Natural killer cell (primary cell): ENCODE measurements at regions not wholly inside any gene's neighbourhood (a gene's known extent, or its start where the extent isn't known, plus 50 kb on each side); places are given as distances from the start of the nearest gene placed in this dataset.

Experiments used
- ATAC-seq, 3 donors: fragments of 150-1000 bp in 2 of 3; fragments of 200-7000 bp in 1 of 3; cut with Tn5 transposase; 1 replicate in 1 of 3; 2 replicates in 2 of 3; pipeline ENCODE4 v1.10.0; 2021; ENCODE audit warnings: mild to moderate bottlenecking in 2 of 3, moderate library complexity in 2 of 3
- DNase-seq, 2 donors: peaks; one replicate each; pipeline versions ENCODE4 v3.0.0 to v3.0.0-alpha.2; 2013 to 2021; ENCODE audit warnings: mixed read lengths in 1 of 2
- H3K27ac ChIP-seq: one replicate; pipeline ENCODE4 v1.5.1; 2013; ENCODE audit warnings: mild to moderate bottlenecking, low read length
- H3K27me3 ChIP-seq: one replicate; pipeline ENCODE4 v1.6.1; 2013; ENCODE audit warnings: low read length; ENCODE audit not compliant: control insufficient read depth, insufficient read depth
- H3K36me3 ChIP-seq: one replicate; pipeline ENCODE4 v1.6.1; 2013; ENCODE audit warnings: low read length; ENCODE audit not compliant: control insufficient read depth, insufficient read depth
- H3K4me1 ChIP-seq: one replicate; pipeline ENCODE4 v1.6.1; 2013; ENCODE audit warnings: low read length; ENCODE audit not compliant: control insufficient read depth, insufficient read depth
- H3K4me3 ChIP-seq: one replicate; pipeline ENCODE4 v1.5.1; 2013; ENCODE audit warnings: low read length
- H3K9me3 ChIP-seq: one replicate; pipeline ENCODE4 v1.6.1; 2013; ENCODE audit warnings: low read length; ENCODE audit not compliant: control insufficient read depth, insufficient read depth
- H3K27ac Mint-ChIP-seq, 2 donors: one replicate each; pipeline ENCODE4 v1.8.0; 2022; ENCODE audit warnings: mild to moderate bottlenecking in 2 of 2, mixed read lengths in 2 of 2, moderate library complexity in 1 of 2
- H3K27me3 Mint-ChIP-seq, 2 donors: one replicate each; pipeline ENCODE4 v1.8.0; 2022; ENCODE audit warnings: low read depth in 2 of 2, mixed read lengths in 2 of 2
- H3K36me3 Mint-ChIP-seq: one replicate; pipeline ENCODE4 v1.8.0; 2022; ENCODE audit warnings: mixed read lengths
- H3K4me1 Mint-ChIP-seq, 2 donors: one replicate each; pipeline ENCODE4 v1.8.0; 2022; ENCODE audit warnings: mixed read lengths in 2 of 2
- H3K4me3 Mint-ChIP-seq: one replicate; pipeline ENCODE4 v1.8.0; 2022; ENCODE audit warnings: mild to moderate bottlenecking, moderate library complexity, mixed read lengths
- H3K9me3 Mint-ChIP-seq, 2 donors: one replicate each; pipeline ENCODE4 v1.8.0; 2022; ENCODE audit warnings: mixed read lengths in 2 of 2
- CTCF ChIP-seq: fragments of 200-600 bp; IDR thresholded peaks from one replicate; pipeline ENCODE4 v1.8.0; 2022; ENCODE audit warnings: antibody characterized with exemption
- WGBS: methylation state at CpG from one replicate; pipeline ENCODE4 v1.1.7; 2013; ENCODE audit warnings: missing lambda C conversion rate; ENCODE audit not compliant: insufficient coverage; 5-methylcytosine and 5-hydroxymethylcytosine counted together
- intact Hi-C: fragments of 100-400 bp; cut with micrococcal nuclease; formaldehyde crosslinking; loops from one replicate; pipeline ENCODE4 v1.14.2; 2022

GRCh38 chr3:166324401-166324800 lies 487.2 kb upstream of the BCHE start:
- TF ChIP-seq CTCF: no peak
- H3K27me3 Mint-ChIP-seq: no peaks in the 10 kb centered on the region
- DNase-seq (no peak), ATAC-seq (no peak)
- H3K4me1 ChIP-seq: no peaks in the 10 kb centered on the region
- H3K27ac ChIP-seq: no peak overlapping the region
- H3K9me3 Mint-ChIP-seq: peaks cover 12 to 17% of the 10 kb centered on the region in 2 donors
- no peaks in the 10 kb centered on the region for H3K36me3 ChIP-seq
- WGBS: 90% methylated on average over 4 of the region's 5 CpGs
- H3K9me3 ChIP-seq: no peaks in the 10 kb centered on the region
- intact Hi-C loops: no loop called here
- no peaks in the 10 kb centered on the region for H3K27me3 ChIP-seq
- H3K4me3 Mint-ChIP-seq: no peak overlapping the region
- H3K36me3 Mint-ChIP-seq: no peaks in the 10 kb centered on the region
- no peaks in the 10 kb centered on the region for H3K4me1 Mint-ChIP-seq
- no peak overlapping the region for H3K27ac Mint-ChIP-seq
- H3K4me3 ChIP-seq: no peak overlapping the region

DNA sequence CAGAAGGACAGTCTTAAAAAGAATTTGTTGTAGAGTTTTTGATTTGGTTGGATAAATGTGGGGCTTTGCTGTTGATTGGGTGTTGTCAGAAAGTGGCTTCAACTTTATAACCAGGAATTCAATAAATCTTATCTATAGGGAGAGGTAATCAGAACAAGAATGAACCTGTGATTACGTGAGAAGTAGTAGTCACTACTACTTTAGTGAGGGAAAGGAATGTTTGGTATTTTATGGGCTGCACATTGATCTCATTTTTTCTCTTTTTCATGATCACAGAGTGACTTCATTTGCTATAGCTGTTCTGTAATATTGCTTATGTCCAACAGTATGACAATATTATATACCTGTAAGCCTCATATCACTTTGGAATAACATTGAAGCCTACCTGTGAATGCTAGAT lies 485.2 kb upstream of the BCHE start:
- H3K9me3 ChIP-seq: peaks cover 8% of the 10 kb centered on the region
- Mint-ChIP-seq H3K36me3 (no peaks in the 10 kb centered on the region), H3K4me3 (no peak overlapping the region), H3K27me3 (no peaks in the 10 kb centered on the region), H3K27ac (no peak overlapping the region), H3K4me1 (no peaks in the 10 kb centered on the region), H3K9me3 (peaks cover 7 to 11% of the 10 kb centered on the region in 2 donors)
- no peaks in the 10 kb centered on the region for H3K27me3 ChIP-seq
- no peaks in the 10 kb centered on the region for H3K4me1 ChIP-seq
- intact Hi-C loops: no loop called here
- no peak for TF ChIP-seq CTCF
- ATAC-seq (no peak), DNase-seq (no peak)
- H3K27ac ChIP-seq: no peak overlapping the region
- no CpG with 5 or more reads among the region's 1 CpG for WGBS
- H3K36me3 ChIP-seq: no peaks in the 10 kb centered on the region
- H3K4me3 ChIP-seq: no peak overlapping the region

DNA sequence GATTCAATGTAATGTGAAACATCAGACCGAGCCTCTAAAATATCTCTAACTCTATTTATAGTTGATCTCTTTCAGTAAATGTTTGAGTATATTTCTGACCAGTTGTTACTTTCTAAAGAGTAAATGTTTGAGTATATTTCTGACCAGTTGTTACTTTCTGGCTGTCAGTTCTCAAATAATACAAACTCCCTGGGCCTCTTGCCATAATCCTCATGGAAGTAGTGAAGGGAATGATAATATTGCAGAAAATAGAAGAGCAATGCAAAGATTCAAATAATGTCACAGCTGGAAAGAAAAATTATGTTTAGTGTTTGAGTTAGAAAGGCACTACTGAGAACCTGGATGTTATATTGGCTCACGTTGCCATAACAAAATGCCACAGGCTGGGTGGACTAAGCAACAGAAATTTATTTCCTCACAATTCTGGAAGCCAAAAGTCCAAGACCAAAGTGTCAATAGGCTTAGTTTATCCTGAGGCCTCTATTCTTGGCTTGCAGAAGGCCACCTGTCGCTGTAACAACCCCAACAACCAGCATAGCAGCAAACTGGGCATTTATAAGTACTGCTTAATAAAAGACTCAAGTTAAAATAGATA lies 470.6 kb upstream of the BCHE start:
- DNase-seq (no peak), ATAC-seq (no peak)
- H3K36me3 ChIP-seq: no peaks in the 10 kb centered on the region
- no peaks in the 10 kb centered on the region for H3K27me3 Mint-ChIP-seq
- no peaks in the 10 kb centered on the region for H3K4me1 ChIP-seq
- WGBS: 61% methylated on average over 2 of the region's 3 CpGs
- intact Hi-C loops: no loop called here
- H3K4me3 ChIP-seq: no peak overlapping the region
- no peaks in the 10 kb centered on the region for H3K27me3 ChIP-seq
- no peak overlapping the region for H3K27ac Mint-ChIP-seq
- no peaks in the 10 kb centered on the region for H3K4me1 Mint-ChIP-seq
- no peak for TF ChIP-seq CTCF
- H3K36me3 Mint-ChIP-seq: peaks cover 6% of the 10 kb centered on the region
- H3K9me3 ChIP-seq: peaks cover 6% of the 10 kb centered on the region
- no peak overlapping the region for H3K4me3 Mint-ChIP-seq
- H3K27ac ChIP-seq: no peak overlapping the region
- peaks cover 4 to 18% of the 10 kb centered on the region in 2 donors for H3K9me3 Mint-ChIP-seq

GRCh38 chr3:166304584-166304983 lies 467.4 kb upstream of the BCHE start:
- Mint-ChIP-seq H3K4me3 (no peak overlapping the region), H3K27ac (no peak overlapping the region), H3K36me3 (peaks cover 2% of the 10 kb centered on the region), H3K9me3 (peaks cover 10 to 20% of the 10 kb centered on the region in 2 donors), H3K27me3 (no peaks in the 10 kb centered on the region), H3K4me1 (no peaks in the 10 kb centered on the region)
- H3K27me3 ChIP-seq: no peaks in the 10 kb centered on the region
- 82% methylated on average over 4 of the region's 4 CpGs for WGBS
- H3K27ac ChIP-seq: no peak overlapping the region
- H3K9me3 ChIP-seq: peaks cover 6% of the 10 kb centered on the region
- no peaks in the 10 kb centered on the region for H3K36me3 ChIP-seq
- DNase-seq: no peak
- intact Hi-C loops: no loop called here
- no peak for TF ChIP-seq CTCF
- H3K4me3 ChIP-seq: no peak overlapping the region
- ATAC-seq: no peak
- no peaks in the 10 kb centered on the region for H3K4me1 ChIP-seq
